H9 (cell line): ENCODE measurements at regions not wholly inside any gene's neighbourhood (a gene's known extent, or its start where the extent isn't known, plus 50 kb on each side); places are given as distances from the start of the nearest gene placed in this dataset.

Experiments
- DNase-seq: peaks from one replicate; pipeline ENCODE4 v3.0.0-alpha.2; 2017
- H2AFZ ChIP-seq: one replicate; pipeline ENCODE4 v1.6.1; 2013; ENCODE audit warnings: mild to moderate bottlenecking, low read length, control low read depth, moderate library complexity
- H2AK5ac ChIP-seq: 2 replicates; pipeline ENCODE4 v1.6.1; 2013; ENCODE audit warnings: low read length, control low read depth, mixed read lengths; ENCODE audit not compliant: insufficient read length
- H2BK120ac ChIP-seq: one replicate; pipeline ENCODE4 v1.6.1; 2013; ENCODE audit warnings: low read depth, mild to moderate bottlenecking, low read length, control low read depth, inconsistent platforms; ENCODE audit not compliant: poor library complexity, severe bottlenecking
- H2BK12ac ChIP-seq: 2 replicates; pipeline ENCODE4 v1.6.1; 2013; ENCODE audit warnings: low read length, control low read depth, mixed read lengths, low read depth; ENCODE audit not compliant: insufficient read length
- H2BK15ac ChIP-seq: 2 replicates; pipeline ENCODE4 v1.6.1; 2013; ENCODE audit warnings: low read depth, low read length, control low read depth
- H2BK20ac ChIP-seq: one replicate; pipeline ENCODE4 v1.6.1; 2013; ENCODE audit warnings: low read depth, mild to moderate bottlenecking, low read length, control low read depth, inconsistent platforms; ENCODE audit not compliant: poor library complexity, severe bottlenecking
- H2BK5ac ChIP-seq: 2 replicates; pipeline ENCODE4 v1.6.1; 2013; ENCODE audit warnings: low read length, control low read depth, mixed read lengths; ENCODE audit not compliant: insufficient read length
- H3K14ac ChIP-seq: 2 replicates; pipeline ENCODE4 v1.6.1; 2013; ENCODE audit warnings: low read length, control low read depth; ENCODE audit not compliant: insufficient read depth
- H3K18ac ChIP-seq: 2 replicates; pipeline ENCODE4 v1.6.1; 2013; ENCODE audit warnings: low read depth, mild to moderate bottlenecking, mixed read lengths, low read length, control low read depth; ENCODE audit not compliant: insufficient read length
- H3K23ac ChIP-seq: 2 replicates; pipeline ENCODE4 v1.6.1; 2013; ENCODE audit warnings: low read length, control low read depth, mixed read lengths, low read depth; ENCODE audit not compliant: insufficient read length
- H3K23me2 ChIP-seq: 2 replicates; pipeline ENCODE4 v1.6.1; 2013; ENCODE audit warnings: low read depth, mild to moderate bottlenecking, mixed read lengths, low read length, control low read depth; ENCODE audit not compliant: insufficient read length, poor library complexity, severe bottlenecking
- H3K27ac ChIP-seq: 2 replicates; pipeline ENCODE4 v1.5.1; 2013; ENCODE audit warnings: low read length, control low read depth, mixed read lengths, low read depth; ENCODE audit not compliant: insufficient read length
- H3K27me3 ChIP-seq: 2 replicates; pipeline ENCODE4 v1.6.1; 2013; ENCODE audit warnings: low read length, control low read depth, inconsistent platforms; ENCODE audit not compliant: insufficient read depth
- H3K4ac ChIP-seq: 2 replicates; pipeline ENCODE4 v1.6.1; 2013; ENCODE audit warnings: low read depth, mild to moderate bottlenecking, control low read depth, inconsistent platforms, low read length, moderate library complexity
- H3K4me1 ChIP-seq: 2 replicates; pipeline ENCODE4 v1.6.1; 2013; ENCODE audit warnings: low read length, control low read depth, inconsistent platforms; ENCODE audit not compliant: insufficient read depth
- H3K4me2 ChIP-seq: 2 replicates; pipeline ENCODE4 v1.6.1; 2013; ENCODE audit warnings: low read length, control low read depth, mixed read lengths; ENCODE audit not compliant: insufficient read length, insufficient read depth
- H3K56ac ChIP-seq: 2 replicates; pipeline ENCODE4 v1.6.1; 2013; ENCODE audit warnings: low read depth, mild to moderate bottlenecking, mixed read lengths, low read length, control low read depth; ENCODE audit not compliant: insufficient read length
- H3K79me1 ChIP-seq: 2 replicates; pipeline ENCODE4 v1.6.1; 2013; ENCODE audit warnings: low read depth, mild to moderate bottlenecking, moderate library complexity, low read length, control low read depth, inconsistent platforms; ENCODE audit not compliant: insufficient read depth, poor library complexity, severe bottlenecking
- H3K79me2 ChIP-seq: 2 replicates; pipeline ENCODE4 v1.6.1; 2013; ENCODE audit warnings: low read length, control low read depth, inconsistent platforms; ENCODE audit not compliant: insufficient read depth
- H3K9ac ChIP-seq: 2 replicates; pipeline ENCODE4 v1.6.1; 2013; ENCODE audit warnings: low read length, control low read depth, mixed read lengths; ENCODE audit not compliant: insufficient read length; ENCODE audit errors: extremely low read depth
- H3K9me3 ChIP-seq: one replicate; pipeline ENCODE4 v1.6.1; 2013; ENCODE audit warnings: low read depth, low read length, inconsistent platforms; ENCODE audit not compliant: control insufficient read depth
- H3T11ph ChIP-seq: one replicate; pipeline ENCODE4 v1.6.1; 2013; ENCODE audit warnings: mild to moderate bottlenecking, low read length, control low read depth, inconsistent platforms
- H4K20me1 ChIP-seq: one replicate; pipeline ENCODE4 v1.6.1; 2013; ENCODE audit not compliant: control insufficient read depth, insufficient read length, insufficient read depth
- H4K5ac ChIP-seq: 2 replicates; pipeline ENCODE4 v1.6.1; 2013; ENCODE audit warnings: low read depth, mild to moderate bottlenecking, mixed read lengths, low read length, control low read depth; ENCODE audit not compliant: insufficient read length
- H4K8ac ChIP-seq: replicated peaks from 2 replicates; pipeline ENCODE4 v1.6.1; 2013; ENCODE audit warnings: low read length, control low read depth, mixed read lengths, low read depth; ENCODE audit not compliant: insufficient read length
- H4K91ac ChIP-seq: 2 replicates; pipeline ENCODE4 v1.6.1; 2013; ENCODE audit warnings: low read depth, mild to moderate bottlenecking, moderate library complexity, mixed read lengths, low read length, control low read depth; ENCODE audit not compliant: insufficient read length
- H3K27ac Mint-ChIP-seq, 3 experiments: 2 replicates in 2 of 3; 3 replicates in 1 of 3; pipeline ENCODE4 v1.8.0; 2020 to 2021; ENCODE audit warnings: mixed read lengths in 3 of 3, mild to moderate bottlenecking in 1 of 3, moderate library complexity in 1 of 3
- H3K27me3 Mint-ChIP-seq: 2 replicates; pipeline ENCODE4 v1.8.0; 2021; ENCODE audit warnings: low read depth, mild to moderate bottlenecking, moderate library complexity, mixed read lengths
- H3K36me3 Mint-ChIP-seq, 3 experiments: 2 replicates in 2 of 3; 3 replicates in 1 of 3; pipeline ENCODE4 v1.8.0; 2020 to 2021; ENCODE audit warnings: low read depth in 3 of 3, mixed read lengths in 3 of 3; ENCODE audit not compliant: insufficient read depth in 1 of 3
- H3K4me1 Mint-ChIP-seq, 2 experiments: 2 replicates each; pipeline ENCODE4 v1.8.0; 2020; ENCODE audit warnings: mixed read lengths in 2 of 2
- H3K4me3 Mint-ChIP-seq, 2 experiments: 2 replicates in 1 of 2; 3 replicates in 1 of 2; pipeline ENCODE4 v1.8.0; 2020 to 2021; ENCODE audit warnings: mild to moderate bottlenecking in 2 of 2, mixed read lengths in 2 of 2, moderate library complexity in 1 of 2
- H3K9me3 Mint-ChIP-seq, 2 experiments: 2 replicates in 1 of 2; 3 replicates in 1 of 2; pipeline ENCODE4 v1.8.0; 2020; ENCODE audit warnings: mild to moderate bottlenecking in 2 of 2, mixed read lengths in 2 of 2, moderate library complexity in 1 of 2
- WGBS: extraction: QIAGEN DNeasy Blood & Tissue Kit; methylation state at CpG from one replicate; pipeline ENCODE4 v1.1.7; 2013; ENCODE audit warnings: missing lambda C conversion rate, low lambda C conversion rate, mixed read lengths; ENCODE audit not compliant: insufficient read length; ENCODE audit errors: extremely low coverage; 5-methylcytosine and 5-hydroxymethylcytosine counted together
- TF ChIP-seq, protein P1 (sequence below): fragments of 200-600 bp; sonication (generic); conservative IDR thresholded peaks from 3 replicates; pipeline ENCODE4 v1.8.0; 2021; ENCODE audit warnings: antibody characterized with exemption, mild to moderate bottlenecking

DNA sequence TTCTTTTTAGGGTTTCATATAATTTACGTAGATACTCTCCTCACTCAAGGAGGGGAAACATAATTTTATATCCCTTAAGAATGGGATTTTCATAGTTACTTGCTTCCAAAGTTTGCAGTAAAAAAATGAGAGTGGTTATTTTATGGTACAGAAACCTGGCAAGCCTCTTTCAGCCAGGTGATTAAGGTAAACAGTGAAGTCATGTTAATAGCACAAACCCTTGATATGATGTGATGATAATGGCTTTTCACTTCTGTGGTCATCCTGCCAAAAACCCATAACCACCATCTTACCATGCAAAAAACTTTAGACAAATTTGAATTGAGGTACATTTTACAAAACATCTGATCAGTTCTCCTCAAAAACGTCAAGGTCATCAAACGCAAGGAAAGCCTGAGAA is 517.8 kb downstream of the SLITRK5 start:
- TF ChIP-seq, protein P1, sequence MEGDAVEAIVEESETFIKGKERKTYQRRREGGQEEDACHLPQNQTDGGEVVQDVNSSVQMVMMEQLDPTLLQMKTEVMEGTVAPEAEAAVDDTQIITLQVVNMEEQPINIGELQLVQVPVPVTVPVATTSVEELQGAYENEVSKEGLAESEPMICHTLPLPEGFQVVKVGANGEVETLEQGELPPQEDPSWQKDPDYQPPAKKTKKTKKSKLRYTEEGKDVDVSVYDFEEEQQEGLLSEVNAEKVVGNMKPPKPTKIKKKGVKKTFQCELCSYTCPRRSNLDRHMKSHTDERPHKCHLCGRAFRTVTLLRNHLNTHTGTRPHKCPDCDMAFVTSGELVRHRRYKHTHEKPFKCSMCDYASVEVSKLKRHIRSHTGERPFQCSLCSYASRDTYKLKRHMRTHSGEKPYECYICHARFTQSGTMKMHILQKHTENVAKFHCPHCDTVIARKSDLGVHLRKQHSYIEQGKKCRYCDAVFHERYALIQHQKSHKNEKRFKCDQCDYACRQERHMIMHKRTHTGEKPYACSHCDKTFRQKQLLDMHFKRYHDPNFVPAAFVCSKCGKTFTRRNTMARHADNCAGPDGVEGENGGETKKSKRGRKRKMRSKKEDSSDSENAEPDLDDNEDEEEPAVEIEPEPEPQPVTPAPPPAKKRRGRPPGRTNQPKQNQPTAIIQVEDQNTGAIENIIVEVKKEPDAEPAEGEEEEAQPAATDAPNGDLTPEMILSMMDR = no peak
- H2AK5ac ChIP-seq = no peak overlapping the region
- no peaks in the 10 kb centered on the region for H3K79me2 ChIP-seq
- no peak overlapping the region for H3K9ac ChIP-seq
- H3K14ac ChIP-seq = no peak overlapping the region
- H3K36me3 Mint-ChIP-seq = no peaks in the 10 kb centered on the region; a peak in 2 of 7 replicates
- H3K9me3 ChIP-seq = no peaks in the 10 kb centered on the region
- no peak overlapping the region for H3K23ac ChIP-seq
- WGBS = no CpG with 5 or more reads among the region's 3 CpGs
- H4K5ac ChIP-seq = no peak overlapping the region
- H3K4me3 Mint-ChIP-seq = no peak overlapping the region
- no peak overlapping the region for H2BK5ac ChIP-seq
- no peak overlapping the region for H3K27ac Mint-ChIP-seq
- no peaks in the 10 kb centered on the region for H3K4me1 ChIP-seq
- no peak overlapping the region for H3T11ph ChIP-seq
- no peak overlapping the region for H4K91ac ChIP-seq
- H3K4me1 Mint-ChIP-seq = no peaks in the 10 kb centered on the region
- DNase-seq = no peak
- no peaks in the 10 kb centered on the region for H4K20me1 ChIP-seq
- no peak overlapping the region for H2AFZ ChIP-seq
- H3K18ac ChIP-seq = no peak overlapping the region
- no peak overlapping the region for H2BK120ac ChIP-seq
- no peaks in the 10 kb centered on the region for H3K27me3 ChIP-seq
- H3K27me3 Mint-ChIP-seq = no peaks in the 10 kb centered on the region
- no peaks in the 10 kb centered on the region for H3K23me2 ChIP-seq
- H3K4me2 ChIP-seq = no peak overlapping the region
- no peak overlapping the region for H3K27ac ChIP-seq
- H3K56ac ChIP-seq = no peak overlapping the region
- no peak overlapping the region for H3K4ac ChIP-seq
- no peaks in the 10 kb centered on the region for H3K79me1 ChIP-seq
- H3K9me3 Mint-ChIP-seq = peaks cover 4 to 6% of the 10 kb centered on the region in 2 experiments; a peak in 3 of 5 replicates
- no peak overlapping the region for H2BK12ac ChIP-seq
- H2BK15ac ChIP-seq = no peak overlapping the region
- no peak overlapping the region for H2BK20ac ChIP-seq
- H4K8ac ChIP-seq = no peak overlapping the region
